SK-N-MC (cell line): ENCODE measurements at regions not wholly inside any gene's neighbourhood (a gene's known extent, or its start where the extent isn't known, plus 50 kb on each side); places are given as distances from the start of the nearest gene placed in this dataset.

Experiments used
- EZH2 ChIP-seq: fragments of 200-600 bp; sonication (generic); IDR thresholded peaks from one replicate; pipeline ENCODE4 v1.6.1; 2017; ENCODE audit warnings: antibody characterized with exemption
- FOXP2 ChIP-seq: optimal IDR thresholded peaks from 2 replicates; pipeline ENCODE3; 2011; ENCODE audit warnings: mild to moderate bottlenecking, moderate library complexity; ENCODE audit not compliant: insufficient read depth; ENCODE audit errors: extremely low read length, control extremely low read depth
- POLR2AphosphoS5 ChIP-seq: IDR thresholded peaks from 2 replicates; pipeline ENCODE4 v1.6.1; 2012; ENCODE audit warnings: mild to moderate bottlenecking, low read depth, low read length, borderline replicate concordance

- TF ChIP-seq POLR2AphosphoS5 (no peak), FOXP2 (no peak), EZH2 (no peak)
Measured at GRCh38 chr4:183384516-183384915, 59.9 kb upstream of the CDKN2AIP start.
